ENCODE measurements at regions not wholly inside any gene's neighbourhood (a gene's known extent, or its start where the extent isn't known, plus 50 kb on each side); places are given as distances from the start of the nearest gene placed in this dataset.

- DNase-seq (ENCODE audit: low read depth, low spot score): no peak
These were observed 100.0 kb upstream of the HDAC4 start for GRCh38 chr2:239500574-239501550.

GRCh38 chr2:239499726-239500573, 99.1 kb upstream of the HDAC4 start:
- peak; percentile 27 for DNase-seq (ENCODE audit: low read depth, low spot score)

- DNase-seq (ENCODE audit: low read depth, low spot score): peak; percentile 68
These were observed 98.3 kb upstream of the HDAC4 start for GRCh38 chr2:239498981-239499634.

GRCh38 chr2:239498576-239498975, 97.8 kb upstream of the HDAC4 start:
- no peak for DNase-seq (ENCODE audit: low read depth, low spot score)

- no peak for DNase-seq (ENCODE audit: low read depth, low spot score)
These were observed 95.9 kb upstream of the HDAC4 start for GRCh38 chr2:239496700-239497099.

GRCh38 chr2:239495791-239496233, 95.0 kb upstream of the HDAC4 start:
- no peak for DNase-seq (ENCODE audit: low read depth, low spot score)

- DNase-seq (ENCODE audit: low read depth, low spot score): no peak
These were observed 94.4 kb upstream of the HDAC4 start for GRCh38 chr2:239495175-239495574.

- no peak for DNase-seq (ENCODE audit: low read depth, low spot score)
These were observed 93.8 kb upstream of the HDAC4 start for GRCh38 chr2:239494578-239494977.

- DNase-seq (ENCODE audit: low read depth, low spot score): no peak
These were observed 88.7 kb upstream of the HDAC4 start for GRCh38 chr2:239489481-239489880.

- DNase-seq (ENCODE audit: low read depth, low spot score): no peak
These were observed 87.3 kb upstream of the HDAC4 start for GRCh38 chr2:239488125-239488524.

- DNase-seq (ENCODE audit: low read depth, low spot score): no peak
These were observed 86.5 kb upstream of the HDAC4 start for GRCh38 chr2:239487272-239487671.

- DNase-seq (ENCODE audit: low read depth, low spot score): no peak
These were observed 84.8 kb upstream of the HDAC4 start for GRCh38 chr2:239485622-239486021.

- no peak for DNase-seq (ENCODE audit: low read depth, low spot score)
These were observed 83.9 kb upstream of the HDAC4 start for GRCh38 chr2:239484571-239485355.

GRCh38 chr2:239482778-239483712, 82.2 kb upstream of the HDAC4 start:
- no peak for DNase-seq (ENCODE audit: low read depth, low spot score)

- DNase-seq (ENCODE audit: low read depth, low spot score): no peak
These were observed 78.7 kb upstream of the HDAC4 start for GRCh38 chr2:239479471-239479870.

GRCh38 chr2:239477591-239477990, 76.8 kb upstream of the HDAC4 start:
- DNase-seq (ENCODE audit: low read depth, low spot score): no peak

GRCh38 chr2:239476757-239477585, 76.2 kb upstream of the HDAC4 start:
- no peak for DNase-seq (ENCODE audit: low read depth, low spot score)

- no peak for DNase-seq (ENCODE audit: low read depth, low spot score)
These were observed 75.4 kb upstream of the HDAC4 start for GRCh38 chr2:239476029-239476756.
